22Rv1 (cell line): ENCODE measurements at regions not wholly inside any gene's neighbourhood (a gene's known extent, or its start where the extent isn't known, plus 50 kb on each side); places are given as distances from the start of the nearest gene placed in this dataset.

Experiments
- H3K27ac ChIP-seq: fragments of 450-650 bp; 2 replicates; pipeline ENCODE4 v1.5.1; 2017
- ZFX ChIP-seq: fragments of 450-650 bp; IDR thresholded peaks from 2 replicates; pipeline ENCODE4 v1.6.1; 2017; ENCODE audit warnings: antibody characterized with exemption, borderline replicate concordance
- TF ChIP-seq, protein P1 (sequence below): fragments of 450-650 bp; IDR thresholded peaks from 2 replicates; pipeline ENCODE4 v1.5.1; 2017; ENCODE audit warnings: mild to moderate bottlenecking

DNA sequence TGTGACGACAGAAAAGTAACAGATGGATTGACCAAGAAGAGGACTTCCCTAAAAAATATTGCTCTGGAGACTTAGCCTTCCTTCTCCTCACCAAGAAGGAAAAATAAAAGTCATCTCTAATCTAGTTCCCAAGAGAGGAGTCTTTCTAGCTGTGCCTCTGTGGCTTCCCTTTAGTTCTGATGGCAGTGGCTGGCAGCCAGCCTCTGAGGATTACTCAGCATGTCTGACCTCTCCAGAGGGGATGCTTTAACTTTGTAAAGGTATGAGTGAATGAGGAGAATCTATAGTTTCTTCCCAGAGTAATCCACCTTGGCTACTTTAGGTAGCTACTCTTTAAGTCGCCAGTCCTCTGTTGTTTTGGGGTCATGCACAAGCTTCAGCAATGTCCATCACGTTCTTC lies 163.9 kb upstream of the KIT start:
- TF ChIP-seq, protein P1, sequence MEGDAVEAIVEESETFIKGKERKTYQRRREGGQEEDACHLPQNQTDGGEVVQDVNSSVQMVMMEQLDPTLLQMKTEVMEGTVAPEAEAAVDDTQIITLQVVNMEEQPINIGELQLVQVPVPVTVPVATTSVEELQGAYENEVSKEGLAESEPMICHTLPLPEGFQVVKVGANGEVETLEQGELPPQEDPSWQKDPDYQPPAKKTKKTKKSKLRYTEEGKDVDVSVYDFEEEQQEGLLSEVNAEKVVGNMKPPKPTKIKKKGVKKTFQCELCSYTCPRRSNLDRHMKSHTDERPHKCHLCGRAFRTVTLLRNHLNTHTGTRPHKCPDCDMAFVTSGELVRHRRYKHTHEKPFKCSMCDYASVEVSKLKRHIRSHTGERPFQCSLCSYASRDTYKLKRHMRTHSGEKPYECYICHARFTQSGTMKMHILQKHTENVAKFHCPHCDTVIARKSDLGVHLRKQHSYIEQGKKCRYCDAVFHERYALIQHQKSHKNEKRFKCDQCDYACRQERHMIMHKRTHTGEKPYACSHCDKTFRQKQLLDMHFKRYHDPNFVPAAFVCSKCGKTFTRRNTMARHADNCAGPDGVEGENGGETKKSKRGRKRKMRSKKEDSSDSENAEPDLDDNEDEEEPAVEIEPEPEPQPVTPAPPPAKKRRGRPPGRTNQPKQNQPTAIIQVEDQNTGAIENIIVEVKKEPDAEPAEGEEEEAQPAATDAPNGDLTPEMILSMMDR, result no peak
- no peak for TF ChIP-seq ZFX
- H3K27ac ChIP-seq, result no peak overlapping the region

DNA sequence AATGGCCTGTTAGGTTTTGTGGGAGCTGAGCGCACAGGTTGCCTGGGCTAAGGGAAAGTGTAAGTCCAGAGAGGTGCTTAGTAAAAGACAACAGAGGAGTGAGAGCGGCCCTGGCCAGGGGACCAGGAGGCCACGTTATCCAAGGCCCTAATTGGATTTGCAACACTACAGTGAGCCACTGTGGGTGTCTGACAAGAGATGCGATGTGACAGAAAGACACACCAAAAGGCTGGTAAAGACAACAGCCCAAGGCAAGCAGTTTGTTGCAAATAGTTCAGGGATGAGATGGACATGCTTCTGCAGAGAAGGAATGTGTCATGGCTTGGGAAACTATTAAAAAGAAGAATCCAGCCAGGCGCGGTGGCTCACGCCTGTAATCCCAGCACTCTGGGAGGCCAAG lies 162.7 kb upstream of the KIT start:
- TF ChIP-seq, protein P1, result no peak
- no peak for TF ChIP-seq ZFX
- no peak overlapping the region for H3K27ac ChIP-seq

DNA sequence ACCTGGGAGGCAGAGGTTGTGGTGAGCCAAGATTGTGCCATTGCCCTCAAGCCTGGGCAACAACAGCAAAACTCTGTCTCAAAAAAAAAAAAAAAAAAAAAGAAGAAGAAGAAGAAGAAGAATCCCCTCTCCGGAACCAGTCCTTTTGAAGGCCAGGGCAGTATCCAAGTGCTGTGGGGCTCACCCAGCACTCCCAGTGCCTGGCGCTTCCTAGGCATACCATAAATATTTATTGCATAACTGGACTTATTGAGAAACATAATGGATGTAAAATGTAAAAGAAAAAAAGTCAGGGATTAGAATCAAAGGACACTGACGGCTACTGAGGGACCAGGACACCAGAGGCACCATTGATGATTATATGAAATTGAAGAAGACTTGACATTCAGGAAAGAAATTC lies 162.1 kb upstream of the KIT start:
- TF ChIP-seq ZFX, result no peak
- TF ChIP-seq, protein P1, result no peak
- H3K27ac ChIP-seq, result no peak overlapping the region

DNA sequence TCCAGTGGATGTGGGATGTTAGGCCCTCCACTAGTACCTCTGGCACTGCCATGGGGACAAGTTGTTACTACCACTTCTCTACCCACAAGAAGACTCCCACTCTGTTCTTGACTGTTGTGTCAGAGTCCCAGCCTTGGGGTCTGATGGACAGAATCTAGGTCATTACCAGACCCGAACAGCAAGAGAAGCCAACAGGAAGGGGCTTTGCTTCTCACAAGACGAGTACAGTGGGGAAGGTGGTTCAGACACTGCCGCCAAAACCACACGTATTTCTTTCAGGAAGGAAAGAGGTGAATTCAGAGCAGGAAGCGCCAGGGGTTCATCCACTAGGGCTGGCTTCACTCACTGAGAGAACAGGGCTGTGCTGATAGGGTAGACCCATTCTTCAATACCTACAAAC lies 161.3 kb upstream of the KIT start:
- TF ChIP-seq, protein P1, result no peak
- no peak overlapping the region for H3K27ac ChIP-seq

DNA sequence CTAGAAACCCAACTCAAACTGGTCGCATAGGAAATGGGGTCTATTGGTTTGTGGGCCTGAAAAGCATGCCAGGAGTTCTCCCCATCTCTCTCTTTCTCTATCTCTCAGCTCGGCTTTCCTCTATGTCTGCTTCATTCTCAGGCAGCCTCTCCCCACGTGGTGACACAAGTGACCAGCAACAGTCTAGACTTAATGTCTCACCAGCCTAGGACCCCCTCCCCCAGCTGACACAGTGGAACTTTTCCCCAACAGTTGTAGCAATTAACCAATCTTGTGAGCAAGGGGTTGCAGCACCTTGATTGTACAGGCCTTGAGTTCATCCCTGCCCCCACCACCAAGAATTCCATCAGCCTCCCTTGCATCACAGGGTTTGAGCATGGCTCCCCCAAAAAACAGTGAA lies 159.8 kb upstream of the KIT start:
- H3K27ac ChIP-seq, result no peak overlapping the region

DNA sequence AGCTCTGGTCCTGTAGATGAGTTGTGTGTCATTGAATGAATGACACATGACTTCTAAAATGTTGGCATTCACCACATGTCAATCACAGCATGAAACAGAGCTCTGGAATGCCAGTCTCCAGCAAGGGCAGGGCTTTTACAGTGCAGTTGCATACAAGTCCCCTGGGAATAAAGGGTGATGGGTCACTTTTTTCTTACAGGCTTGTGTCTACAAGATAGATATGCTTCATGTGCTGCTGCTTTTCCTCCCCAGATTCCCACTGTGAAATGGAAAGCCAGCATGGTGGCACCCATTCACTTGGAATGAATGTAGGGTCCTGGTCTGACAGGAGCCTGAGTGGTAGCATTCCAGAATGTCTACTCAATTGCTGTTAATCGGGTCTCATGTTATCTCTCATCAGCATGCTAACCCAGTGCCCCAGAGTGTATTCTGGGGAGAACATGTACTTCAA lies 159.1 kb upstream of the KIT start:
- H3K27ac ChIP-seq, result no peak overlapping the region
- TF ChIP-seq ZFX, result no peak
- TF ChIP-seq, protein P1, result no peak

More for the DNA sequence above, 159.8 kb upstream of the KIT start:
- no peak for TF ChIP-seq ZFX
- TF ChIP-seq, protein P1, result no peak

DNA sequence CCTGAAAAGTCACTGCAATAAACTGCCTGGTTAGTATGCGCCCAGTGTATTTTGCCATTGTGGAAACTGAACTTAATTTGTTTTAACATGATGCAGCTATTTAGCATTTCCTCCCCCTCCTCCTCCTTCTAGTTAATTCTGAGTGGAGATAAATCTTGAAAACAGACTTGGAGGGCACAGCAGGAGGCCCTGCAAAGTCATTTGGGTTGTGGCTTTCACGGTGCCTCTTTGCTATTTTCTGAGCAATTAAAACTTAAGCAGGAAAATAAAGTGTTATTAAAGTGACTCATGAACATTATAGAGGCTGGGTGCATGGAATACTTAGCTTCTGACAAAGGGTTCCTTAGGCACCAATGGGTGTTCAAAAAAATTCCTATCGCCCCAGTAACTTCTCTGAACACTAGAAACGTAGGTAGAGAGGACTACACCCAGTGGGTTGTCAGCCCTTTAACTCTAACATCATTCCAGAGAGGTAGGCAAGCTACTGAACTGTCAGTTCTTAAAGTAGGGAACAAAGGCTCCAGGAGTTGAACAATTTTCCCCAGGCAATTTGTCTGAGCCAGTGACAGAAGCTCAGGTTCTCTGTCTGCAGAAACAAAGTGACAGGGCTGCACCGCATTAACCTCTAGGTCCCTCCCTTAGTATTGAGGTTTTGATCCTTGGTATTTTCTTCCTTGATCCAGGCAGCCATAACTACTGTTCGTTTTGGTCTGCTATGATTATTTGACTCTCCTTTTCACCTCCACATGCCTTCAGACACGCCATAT lies 158.3 kb upstream of the KIT start:
- TF ChIP-seq, protein P1, result no peak
- no peak for TF ChIP-seq ZFX

More for the DNA sequence above, 158.3 kb upstream of the KIT start:
- H3K27ac ChIP-seq, result no peak overlapping the region
